ENCODE measurements at regions not wholly inside any gene's neighbourhood (a gene's known extent, or its start where the extent isn't known, plus 50 kb on each side); places are given as distances from the start of the nearest gene placed in this dataset.
"Not testable (repeated sequence)": the region's sequence is repeated elsewhere in the genome, so short reads cannot be mapped to it uniquely, and the experiment has no call there.

DNA sequence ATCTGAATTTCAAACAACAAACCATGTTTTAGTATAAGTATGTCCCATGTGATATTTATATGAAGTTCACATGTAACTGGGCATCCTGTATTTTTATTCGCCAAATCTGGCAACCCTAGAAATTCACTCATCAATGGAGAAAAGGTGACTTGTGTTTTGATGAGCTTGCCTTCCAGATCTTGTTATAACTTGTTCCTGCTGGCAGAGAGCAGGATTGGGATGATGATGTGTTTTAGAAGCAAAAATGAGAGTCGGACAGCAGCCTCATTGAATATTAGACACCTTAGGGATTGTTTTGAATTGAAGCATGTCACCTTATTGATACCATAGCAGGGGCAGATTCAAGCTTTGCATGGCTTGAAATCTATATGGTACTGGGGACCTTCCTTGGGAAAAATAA is 85.4 kb upstream of the MED13 start:
- DNase-seq, result no peak

DNA sequence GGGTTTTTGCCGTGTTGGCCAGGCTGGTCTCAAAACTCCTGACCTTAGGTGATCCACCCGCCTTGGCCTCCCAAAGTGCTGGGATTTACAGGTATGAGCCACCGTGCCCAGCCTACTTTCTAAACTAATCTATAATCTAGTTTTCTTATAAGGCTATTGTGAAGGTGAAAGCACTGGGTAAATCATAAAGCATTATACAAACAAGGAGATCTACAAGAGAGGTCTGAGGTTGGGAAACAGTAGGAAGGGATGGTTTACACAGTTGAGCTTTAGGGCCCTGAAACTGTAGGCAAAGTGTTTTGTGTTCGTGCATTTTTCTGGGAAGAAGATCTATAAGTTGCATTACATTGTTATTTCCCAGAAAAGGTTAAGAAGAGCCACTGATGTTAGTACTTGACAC is 84.9 kb upstream of the MED13 start:
- DNase-seq, result no peak

DNA sequence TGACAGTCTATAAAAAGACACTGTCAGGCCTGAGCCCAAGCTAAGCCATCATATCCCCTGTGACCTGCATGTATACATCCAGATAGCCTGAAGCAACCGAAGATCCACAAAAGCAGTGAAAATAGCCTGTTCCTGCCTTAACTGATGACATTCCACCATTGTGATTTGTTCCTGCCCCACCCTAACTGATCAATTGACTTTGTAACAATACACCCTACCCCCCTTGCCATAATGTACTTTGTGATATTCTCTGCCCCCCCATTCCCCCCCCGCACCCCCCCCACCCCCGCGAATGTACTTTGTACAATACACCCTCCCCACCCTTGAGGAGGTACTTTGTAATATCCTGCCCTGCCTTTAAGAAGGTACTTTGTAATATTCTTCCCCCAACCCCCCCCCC is 82.2 kb upstream of the MED13 start:
- DNase-seq, result no peak

DNA sequence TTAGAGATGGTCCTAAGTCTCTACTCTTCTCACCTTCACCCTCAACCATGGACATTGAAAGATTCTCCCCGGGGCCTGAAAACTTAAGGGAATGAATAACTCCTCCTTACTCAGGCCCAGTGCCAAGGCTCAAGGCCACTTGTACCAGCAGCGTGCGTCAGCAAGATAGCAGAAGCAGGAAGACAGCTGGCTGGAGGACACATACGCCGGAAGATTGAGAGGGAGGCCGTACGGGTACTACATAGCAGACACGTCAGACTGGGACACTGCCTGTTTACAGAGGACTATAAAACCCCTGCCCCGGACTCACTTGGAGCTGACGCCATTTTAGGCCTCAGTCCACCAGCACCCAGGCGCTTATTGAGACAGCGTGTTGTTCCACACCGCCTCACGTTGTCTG is 75.8 kb upstream of the MED13 start:
- DNase-seq, result no peak

DNA sequence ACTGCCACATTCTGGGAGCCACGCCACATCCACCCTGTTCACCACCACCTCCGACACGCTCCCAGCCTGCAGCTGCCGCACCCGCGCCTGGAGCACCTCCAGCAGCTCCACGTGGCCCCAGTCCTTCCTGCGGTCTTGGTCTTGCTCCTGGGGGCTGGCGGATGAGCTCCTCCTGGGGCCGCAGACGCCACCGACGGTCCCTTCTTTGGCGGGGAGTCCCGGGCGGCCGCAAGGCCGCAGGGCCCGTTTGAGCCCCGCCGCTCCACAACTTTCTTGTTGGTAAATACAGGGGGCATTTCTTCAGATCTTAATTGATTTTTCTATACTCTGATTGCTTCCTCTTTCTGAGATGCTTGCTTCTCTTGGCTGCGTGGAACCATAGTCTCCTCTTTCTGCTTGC is 75.3 kb upstream of the MED13 start:
- DNase-seq, result no peak

DNA sequence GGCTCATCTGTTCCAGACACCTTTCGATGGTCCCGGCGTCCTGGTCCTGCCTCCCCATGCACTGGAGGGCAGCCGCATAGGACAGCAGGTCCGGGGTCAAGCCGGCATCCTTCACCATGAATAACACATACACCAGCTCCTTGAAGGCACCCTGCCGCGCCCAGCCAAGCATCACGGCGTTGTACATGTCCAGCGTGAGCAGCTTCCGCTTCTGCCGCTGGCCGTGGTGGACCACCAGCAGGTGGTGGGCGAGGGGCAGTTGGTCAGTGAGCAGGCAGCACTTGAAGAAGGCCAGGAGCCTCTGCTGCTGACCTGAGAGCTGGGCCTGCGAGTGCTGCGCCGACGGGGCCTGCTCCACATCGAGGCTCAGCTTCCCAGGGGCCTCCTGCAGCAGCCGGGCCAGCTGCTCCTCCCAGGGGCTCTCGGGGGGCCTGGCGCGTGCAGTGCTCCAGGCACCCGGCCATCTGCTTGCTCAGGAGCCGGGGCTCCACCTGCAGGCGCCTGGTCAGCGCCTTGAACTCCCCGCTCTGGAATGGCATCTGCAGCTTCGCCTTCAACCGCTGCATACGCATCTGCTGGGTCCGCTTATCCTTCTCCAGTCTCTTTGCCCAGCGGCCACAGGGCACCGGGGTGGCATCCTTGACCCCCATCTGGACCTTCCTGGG is 74.7 kb upstream of the MED13 start:
- not testable (repeated sequence) for DNase-seq

DNA sequence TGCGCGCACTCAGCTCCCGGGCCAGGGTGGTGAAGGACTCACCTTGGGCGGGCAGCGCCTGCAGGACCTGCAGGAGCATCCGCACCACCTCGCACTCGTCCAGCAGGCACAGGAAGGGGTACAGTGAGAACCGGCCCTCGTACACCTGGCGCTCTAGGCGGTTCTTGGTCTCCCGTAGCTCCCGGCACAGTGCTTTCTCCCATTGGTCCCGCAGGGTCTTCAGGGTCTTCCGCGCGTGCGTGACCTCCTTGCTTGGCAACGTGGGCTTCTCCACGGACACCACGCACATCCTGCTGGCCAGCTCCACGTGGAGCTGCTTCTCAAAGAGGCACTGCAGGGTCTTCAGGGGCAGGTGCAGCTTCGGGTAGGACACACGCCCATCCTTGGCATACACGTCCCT is 74.1 kb upstream of the MED13 start:
- DNase-seq, result no peak

DNA sequence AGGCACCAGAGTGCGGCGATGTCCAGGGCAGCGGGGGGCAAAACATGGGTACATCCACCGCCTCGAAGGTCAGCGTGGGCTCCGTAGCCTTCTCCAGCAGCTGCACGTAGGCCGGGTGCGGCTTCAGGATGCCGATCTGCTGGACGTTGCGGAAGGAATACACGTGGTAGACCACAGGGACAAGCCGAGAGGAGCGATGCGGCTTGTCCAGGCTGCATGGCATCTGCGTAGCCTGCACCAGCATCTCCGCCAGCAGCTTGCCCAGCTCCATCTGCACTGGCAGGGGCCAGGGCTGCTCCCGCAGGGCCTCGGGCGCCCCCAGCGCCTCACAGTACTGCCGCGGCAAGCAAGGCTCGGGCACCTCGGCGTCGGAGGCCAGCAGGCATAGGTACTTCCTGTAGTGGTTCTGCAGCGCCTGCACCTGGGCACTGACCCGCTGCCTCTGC is 73.6 kb upstream of the MED13 start:
- peak; percentile 41 for DNase-seq

DNA sequence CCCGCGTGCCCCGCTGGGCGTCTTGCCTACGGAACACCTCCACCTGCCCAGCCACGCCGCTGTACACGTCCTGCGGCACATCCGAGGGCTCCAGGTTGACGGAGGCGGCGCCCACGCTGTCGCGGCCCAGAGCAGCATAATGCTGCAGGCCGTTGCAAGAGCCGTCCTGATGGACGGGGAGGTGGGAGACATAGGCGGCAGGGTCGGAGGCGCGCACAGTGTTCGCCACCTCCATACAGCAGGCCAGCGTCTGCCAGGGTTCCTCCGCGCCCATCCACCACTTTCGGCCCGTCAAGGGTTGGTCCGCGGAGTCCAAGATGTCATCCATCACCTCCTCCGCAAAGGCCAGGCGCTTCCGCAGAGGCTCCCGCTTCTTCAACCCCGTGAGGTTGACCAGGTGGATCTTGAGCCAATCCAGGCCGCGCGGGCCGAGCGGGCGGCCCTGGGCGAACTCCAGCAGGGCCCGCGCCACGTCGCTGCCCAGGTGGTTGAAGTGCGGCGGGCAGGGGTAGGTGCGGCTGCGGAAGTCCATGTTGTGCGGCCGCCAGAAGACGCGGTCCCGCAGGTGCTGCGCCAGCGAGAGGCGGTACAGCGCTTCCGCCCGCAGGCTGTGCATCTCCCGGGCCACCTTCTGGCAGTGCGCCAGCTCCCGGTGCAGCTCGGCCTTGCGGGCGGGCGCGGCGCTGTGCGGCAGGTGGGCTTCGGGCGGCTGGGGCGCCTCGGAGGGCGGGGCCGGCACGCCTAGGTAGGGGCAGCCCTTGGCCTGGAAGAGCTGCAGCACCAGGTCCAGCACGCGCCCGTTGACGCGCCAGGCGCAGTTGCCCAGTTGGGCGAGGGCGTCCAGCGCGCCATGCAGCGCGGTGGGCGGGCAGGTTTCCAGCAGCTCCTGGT is 72.9 kb upstream of the MED13 start:
- DNase-seq, result peak; percentile 67

DNA sequence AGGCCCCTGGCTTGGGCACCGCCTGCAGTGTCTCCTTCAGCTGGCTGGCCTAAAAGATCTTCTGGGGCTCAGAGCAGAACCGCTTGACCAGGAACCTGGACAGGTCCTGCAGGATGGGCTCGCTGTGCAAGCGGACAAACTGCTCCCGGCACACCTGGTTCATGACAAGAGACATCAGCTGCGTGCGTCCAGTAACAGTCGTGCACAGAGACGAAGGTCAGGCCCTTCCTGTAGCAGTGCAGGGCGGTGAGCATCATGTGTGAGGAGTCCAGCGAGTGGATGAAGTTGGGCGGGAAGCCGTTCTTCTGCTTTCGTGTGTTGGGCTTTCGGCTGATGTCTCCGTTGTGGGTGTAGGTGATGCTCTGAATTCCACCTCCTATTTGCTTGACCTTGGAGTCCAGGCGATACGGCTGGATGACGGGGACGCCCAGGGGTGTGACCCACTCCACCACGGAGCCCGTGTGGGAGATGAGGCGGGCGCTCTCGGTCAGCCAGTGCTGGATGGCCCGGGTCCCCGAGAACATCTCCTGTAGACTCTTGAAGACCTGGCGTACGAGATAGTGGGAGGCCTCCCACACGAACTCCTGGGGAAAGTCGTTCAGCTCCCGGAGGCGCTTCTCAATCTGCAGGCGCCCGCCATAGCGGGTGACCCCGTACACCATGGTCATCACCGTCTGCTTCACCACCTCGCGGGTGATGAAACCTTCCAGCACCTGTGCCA is 72.1 kb upstream of the MED13 start:
- DNase-seq, result not testable (repeated sequence)

DNA sequence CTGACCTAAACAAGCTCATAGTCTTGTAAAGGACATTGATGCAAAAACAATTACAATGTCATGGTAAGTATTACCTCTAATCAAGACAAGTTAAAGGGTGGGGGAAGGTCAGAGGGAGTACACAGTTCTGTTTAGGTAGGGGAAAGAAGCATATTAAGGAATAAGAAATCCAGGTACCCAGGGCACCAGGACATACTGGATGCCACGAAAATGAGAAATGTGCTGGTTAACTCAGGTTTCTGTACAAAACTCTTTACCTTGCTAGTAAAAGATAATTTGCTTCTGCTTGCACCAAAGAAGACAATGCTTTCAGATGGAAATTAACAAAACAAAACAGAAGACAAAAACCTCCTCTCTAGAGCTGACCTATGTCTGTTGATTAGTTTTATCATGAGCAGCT is 70.7 kb upstream of the MED13 start:
- no peak for DNase-seq

DNA sequence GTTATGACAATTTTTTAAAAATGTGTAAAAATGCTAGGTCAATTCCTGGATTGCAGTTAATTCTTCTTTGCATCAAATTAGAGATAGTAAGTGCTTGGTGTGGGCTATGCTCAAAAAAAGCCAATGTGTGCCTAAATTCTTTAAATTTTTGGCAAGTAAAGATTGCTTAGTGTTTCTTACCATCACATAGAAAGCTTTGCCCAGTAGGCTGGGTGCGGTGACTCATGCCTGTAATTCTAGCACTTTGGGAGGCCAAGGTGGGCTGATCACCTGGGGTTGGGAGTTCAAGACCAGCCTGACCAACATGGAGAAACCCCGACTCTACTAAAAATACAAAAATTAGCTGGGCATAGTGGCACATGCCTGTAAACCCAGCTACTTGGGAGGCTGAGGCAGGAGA is 70.0 kb upstream of the MED13 start:
- not testable (repeated sequence) for DNase-seq

DNA sequence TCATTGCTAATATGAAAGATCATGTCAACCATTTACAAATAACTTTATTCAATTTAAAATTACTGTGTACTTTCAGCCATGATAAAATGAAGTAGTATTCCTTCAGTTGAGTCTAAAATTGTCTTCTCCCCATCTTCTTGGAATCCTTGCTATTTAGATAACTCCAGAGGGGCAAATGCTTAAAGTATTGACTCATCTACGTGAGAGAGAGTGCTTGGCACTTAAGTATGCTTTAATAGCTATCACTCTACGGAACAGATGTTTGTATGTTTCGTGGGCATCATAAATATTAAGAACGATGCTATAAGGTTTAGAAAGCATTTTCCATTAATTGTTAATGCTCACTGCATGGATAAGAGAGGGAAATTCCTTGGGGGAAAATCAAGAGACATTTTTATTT is 69.3 kb upstream of the MED13 start:
- DNase-seq, result no peak

DNA sequence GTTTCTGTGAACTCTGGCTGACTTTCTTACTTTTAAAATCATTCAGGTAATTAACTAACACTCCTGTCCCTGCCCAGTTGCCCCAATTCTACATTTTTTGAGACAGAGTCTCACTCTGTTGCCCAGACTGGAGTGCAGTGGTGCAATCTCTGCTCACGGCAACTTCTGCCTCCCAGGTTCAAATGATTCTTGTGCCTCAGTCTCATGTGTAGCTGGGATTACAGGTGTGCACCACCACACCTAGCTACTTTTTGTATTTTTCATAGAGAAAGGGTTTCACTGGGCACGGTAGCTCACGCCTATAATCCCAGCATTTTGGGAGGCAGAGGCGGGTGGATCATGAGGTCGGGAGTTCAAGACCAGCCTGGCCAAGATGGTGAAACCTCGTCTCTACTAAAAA is 66.2 kb upstream of the MED13 start:
- DNase-seq, result not testable (repeated sequence)

DNA sequence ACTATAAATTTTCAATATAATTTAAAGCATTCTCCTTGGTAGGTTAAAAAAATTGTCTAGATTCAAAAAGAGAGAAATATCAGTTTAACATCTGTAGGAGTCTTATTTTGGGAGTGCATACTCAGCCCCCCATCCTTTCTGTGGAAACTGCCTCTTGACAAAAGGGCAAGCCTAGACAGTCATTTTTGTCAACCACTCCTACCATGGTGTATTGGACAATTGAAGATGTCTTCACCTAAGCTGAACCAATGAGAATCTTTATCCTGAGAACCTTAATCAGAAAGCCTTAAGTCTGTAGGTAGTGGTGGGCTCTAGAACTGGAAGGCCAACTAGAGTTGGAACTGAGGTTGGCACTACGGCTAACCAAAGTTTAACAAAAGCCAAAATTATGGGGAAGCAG is 65.7 kb upstream of the MED13 start:
- DNase-seq, result no peak

DNA sequence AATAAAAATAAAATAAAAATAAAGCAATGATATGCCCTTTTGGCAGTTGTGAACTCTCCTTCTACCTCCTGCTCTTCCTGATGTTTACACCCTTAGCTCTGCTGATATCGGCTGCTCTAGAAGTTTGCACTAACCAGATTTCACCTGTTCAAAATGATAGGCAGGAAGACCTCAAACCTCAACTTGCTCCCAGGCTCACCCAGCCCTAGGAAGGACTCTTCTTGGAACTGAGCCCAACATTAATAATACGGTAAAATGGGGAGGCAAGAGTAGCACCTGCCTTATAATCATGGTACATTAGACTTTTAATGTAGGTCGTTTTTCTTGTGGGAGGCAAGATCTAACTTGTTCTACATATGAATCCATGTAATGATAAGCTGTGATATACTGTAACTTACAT is 61.2 kb upstream of the MED13 start:
- no peak for DNase-seq

DNA sequence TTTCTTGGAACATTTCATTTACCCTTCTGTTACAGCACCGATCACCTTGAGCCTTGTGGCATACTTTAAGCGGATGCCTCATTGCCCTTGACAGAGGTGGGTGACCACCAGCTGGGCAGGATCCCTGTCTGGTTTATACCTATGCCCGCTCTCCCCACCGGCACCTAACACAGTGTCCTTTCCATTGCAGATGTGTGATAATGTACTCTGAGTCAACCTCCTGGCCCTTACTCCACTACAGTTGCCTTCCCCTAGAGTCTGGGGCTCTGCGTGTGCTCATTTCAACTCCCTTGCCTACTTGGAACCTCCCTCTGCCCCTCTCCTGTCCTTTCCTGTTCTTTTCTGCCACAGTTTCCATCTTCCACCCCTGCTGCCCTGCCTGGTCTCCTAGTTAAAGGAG is 60.2 kb upstream of the MED13 start:
- no peak for DNase-seq

DNA sequence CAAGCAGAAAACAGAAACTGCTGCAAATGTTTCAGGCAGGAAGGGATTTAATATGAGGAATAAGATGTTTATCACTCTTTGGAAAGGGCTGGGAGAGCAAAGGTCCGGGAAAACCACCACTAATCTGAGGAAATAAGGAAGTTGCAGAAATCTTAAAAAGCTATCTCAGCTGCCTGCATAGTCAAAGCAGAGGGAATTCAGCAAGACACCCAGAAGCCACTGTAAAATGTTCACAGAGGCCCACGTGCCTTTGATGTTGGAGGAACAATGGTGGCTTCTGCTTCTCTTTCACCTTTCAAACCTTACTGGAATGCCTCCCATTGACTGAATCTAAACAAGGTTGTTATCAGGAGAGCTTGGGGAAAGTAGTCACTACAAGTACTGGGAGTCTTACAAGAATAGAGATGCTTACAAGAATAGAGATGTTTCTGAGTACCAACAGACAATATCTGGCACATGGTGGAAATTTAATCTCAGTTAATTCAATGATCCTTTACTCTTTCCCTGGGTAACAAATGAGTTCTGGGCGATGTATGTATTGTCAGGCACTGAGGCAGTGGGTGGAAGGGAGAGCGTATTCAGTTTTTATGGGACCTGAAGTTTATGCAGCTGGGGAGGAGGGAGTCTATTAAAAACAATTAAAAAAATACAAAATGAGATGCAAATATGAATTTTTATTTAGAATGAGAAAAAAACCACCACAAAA is 56.1 kb upstream of the MED13 start:
- no peak for DNase-seq

DNA sequence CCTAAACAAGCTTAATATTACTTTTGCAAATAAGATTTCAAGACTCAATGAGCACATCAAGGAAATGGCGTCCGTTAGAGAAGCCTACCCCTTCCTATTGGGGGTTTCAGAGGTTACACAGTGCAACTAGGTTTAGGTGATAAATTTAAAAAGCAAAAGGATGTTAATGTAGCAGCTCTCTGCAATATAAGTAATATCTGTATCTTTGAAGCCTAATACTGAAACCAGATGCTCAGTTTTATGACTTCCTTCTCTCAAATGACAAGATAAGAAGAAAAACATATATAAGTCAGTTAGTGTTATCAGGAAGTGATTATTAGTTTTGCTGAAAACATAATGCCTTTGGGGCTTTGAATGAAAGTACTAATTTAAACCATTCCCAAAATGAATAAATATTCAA is 54.3 kb upstream of the MED13 start:
- no peak for DNase-seq

All from right kidney (tissue), 1 donor.